ENCODE measurements at regions not wholly inside any gene's neighbourhood (a gene's known extent, or its start where the extent isn't known, plus 50 kb on each side); places are given as distances from the start of the nearest gene placed in this dataset.

DNA sequence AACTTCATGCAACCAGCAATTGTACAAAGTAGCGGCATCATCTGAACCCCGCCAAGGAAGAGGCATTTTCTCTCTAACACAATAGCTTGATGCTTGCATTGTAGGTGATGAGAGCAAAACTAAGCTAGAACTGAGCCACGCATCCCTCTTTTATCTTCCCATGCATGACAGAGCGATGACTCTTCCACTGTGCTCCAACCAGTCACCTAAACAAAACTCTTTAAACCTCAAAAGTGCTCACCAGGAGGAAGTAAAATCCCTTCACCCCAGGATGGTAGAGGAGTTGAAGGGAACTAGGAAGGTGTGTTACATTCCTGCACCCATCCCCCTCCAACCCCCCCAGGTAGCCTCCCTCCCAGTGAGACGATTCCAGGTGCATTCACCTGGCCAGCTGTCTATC is 59.7 kb upstream of the SALL3 start:
- Histone ChIP-seq H3K9me3 (no peaks in the 10 kb centered on the region), H3K27me3 (peaks cover 2% of the 10 kb centered on the region; the same call in 1 of the 2 replicates)
- DNase-seq: no peak

DNA sequence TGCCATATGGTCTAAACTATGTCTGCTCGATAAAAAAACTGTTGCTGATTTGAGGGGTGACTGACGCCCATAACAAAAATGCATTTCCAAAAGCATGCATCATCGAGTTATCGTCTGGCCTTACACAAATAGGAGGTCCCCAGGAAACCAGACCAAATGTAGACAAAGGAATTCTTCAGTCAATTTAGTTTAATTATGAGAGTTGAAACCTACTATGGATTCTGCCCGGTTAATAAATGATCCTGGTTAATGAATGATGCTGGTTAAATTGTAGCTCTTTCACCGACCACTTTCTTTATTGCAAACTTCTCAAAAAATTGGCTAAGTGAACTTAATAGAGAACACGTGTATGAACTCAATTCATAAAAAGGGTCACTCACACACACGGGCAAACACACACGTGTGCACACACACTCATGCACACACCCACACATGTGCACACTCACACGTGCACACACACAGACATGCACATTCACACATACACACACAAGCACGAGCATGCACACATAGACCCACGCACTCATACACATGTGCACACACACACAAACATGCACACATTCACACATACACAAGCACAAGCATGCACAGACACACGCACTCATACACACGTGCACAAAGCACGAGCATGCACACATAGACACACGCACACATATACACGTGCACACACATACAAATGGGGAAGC is 59.0 kb upstream of the SALL3 start:
- H3K27me3 ChIP-seq: no peaks in the 10 kb centered on the region; the same call in 1 of the 2 replicates
- no peak overlapping the region for H3K4me3 ChIP-seq
- DNase-seq: no peak
- no peaks in the 10 kb centered on the region for H3K9me3 ChIP-seq
- no peaks in the 10 kb centered on the region for H3K36me3 ChIP-seq

More for the DNA sequence above, 59.7 kb upstream of the SALL3 start:
- Histone ChIP-seq H3K4me3 (no peak overlapping the region), H3K36me3 (no peaks in the 10 kb centered on the region)

DNA sequence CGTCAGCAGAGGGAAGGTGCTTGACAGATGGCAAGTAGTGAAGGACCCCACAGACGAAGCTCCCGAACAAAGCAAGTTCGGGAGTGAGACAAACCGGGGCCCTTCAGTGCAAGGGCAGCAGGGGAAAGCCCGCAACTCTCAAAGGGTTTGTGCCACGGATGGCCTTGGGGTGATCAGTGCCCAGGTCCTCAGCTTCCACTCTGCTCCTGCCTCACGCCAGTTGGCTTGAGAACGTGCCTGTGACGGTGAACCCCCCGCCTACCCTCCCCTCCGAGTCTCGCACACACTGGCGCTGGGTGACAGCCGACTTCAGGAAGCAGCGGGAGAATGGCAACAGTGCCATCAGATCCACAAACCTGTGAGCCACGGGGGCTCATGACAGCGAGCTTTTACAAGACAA is 56.8 kb upstream of the SALL3 start:
- no peak for DNase-seq
- no peaks in the 10 kb centered on the region for H3K36me3 ChIP-seq
- no peak overlapping the region for H3K4me3 ChIP-seq
- H3K9me3 ChIP-seq: no peaks in the 10 kb centered on the region
- H3K27me3 ChIP-seq: no peaks in the 10 kb centered on the region; the same call in 1 of the 2 replicates

DNA sequence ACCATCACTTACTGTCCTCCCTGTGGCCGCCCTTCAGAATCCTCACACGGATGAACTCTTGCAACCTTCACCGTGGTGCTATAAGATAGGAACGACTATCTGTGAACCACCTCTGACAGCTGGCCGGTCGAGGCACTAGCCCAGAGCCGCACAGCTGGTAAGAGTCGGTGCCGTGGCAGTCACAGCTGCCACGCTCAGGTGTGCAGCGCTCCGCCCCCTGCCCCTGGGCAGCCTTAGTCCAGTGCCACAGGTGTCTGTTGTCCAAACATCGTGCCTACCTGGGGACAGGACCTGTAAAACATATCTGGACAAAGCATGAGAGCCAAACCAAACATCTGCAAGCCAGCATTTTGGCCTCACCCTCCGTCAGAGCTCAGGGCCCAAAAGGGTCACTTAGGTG is 55.3 kb upstream of the SALL3 start:
- Histone ChIP-seq H3K9me3 (no peaks in the 10 kb centered on the region), H3K4me3 (no peak overlapping the region), H3K36me3 (no peaks in the 10 kb centered on the region), H3K27me3 (no peaks in the 10 kb centered on the region; the same call in 1 of the 2 replicates)
- DNase-seq: no peak

DNA sequence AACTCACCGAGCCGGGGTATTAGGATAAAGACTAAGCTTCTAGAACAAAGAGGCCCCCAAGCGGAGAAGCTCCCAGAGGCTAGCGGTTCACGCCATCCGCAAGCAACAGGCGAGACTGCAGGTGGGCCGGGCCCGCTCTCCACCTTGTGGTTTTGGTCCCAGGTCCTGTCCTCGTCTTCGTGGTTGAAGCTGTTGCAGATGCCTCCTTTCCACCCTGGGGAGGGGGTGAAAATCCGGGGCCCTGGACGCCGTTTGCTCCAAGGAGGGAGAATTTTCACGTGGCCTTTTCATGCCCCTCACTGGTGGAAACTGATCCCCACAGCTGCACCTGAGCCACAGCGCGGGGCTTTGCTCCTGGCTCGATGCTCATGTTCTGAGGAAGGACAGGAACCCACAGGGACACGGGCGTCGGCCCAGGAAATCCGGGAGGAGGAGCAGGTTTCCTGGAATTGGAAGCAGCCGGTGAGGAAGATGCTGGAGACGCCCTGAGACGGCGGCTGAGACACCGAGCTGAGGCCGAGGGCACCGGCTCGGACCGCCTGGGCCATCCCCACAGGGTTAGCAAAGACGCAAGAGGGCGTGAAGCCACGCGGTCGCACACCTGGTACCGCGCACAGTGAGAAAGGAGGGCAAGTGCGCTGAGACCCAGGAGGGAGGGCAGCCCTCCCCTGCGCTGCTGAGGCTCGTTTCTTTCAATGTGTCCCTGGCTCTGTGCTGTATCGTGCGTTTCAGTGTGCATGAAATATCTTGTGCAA is 54.7 kb upstream of the SALL3 start:
- Histone ChIP-seq H3K27me3 (no peaks in the 10 kb centered on the region; the same call in 1 of the 2 replicates), H3K36me3 (no peaks in the 10 kb centered on the region), H3K9me3 (no peaks in the 10 kb centered on the region), H3K4me3 (no peak overlapping the region)
- no peak for DNase-seq

DNA sequence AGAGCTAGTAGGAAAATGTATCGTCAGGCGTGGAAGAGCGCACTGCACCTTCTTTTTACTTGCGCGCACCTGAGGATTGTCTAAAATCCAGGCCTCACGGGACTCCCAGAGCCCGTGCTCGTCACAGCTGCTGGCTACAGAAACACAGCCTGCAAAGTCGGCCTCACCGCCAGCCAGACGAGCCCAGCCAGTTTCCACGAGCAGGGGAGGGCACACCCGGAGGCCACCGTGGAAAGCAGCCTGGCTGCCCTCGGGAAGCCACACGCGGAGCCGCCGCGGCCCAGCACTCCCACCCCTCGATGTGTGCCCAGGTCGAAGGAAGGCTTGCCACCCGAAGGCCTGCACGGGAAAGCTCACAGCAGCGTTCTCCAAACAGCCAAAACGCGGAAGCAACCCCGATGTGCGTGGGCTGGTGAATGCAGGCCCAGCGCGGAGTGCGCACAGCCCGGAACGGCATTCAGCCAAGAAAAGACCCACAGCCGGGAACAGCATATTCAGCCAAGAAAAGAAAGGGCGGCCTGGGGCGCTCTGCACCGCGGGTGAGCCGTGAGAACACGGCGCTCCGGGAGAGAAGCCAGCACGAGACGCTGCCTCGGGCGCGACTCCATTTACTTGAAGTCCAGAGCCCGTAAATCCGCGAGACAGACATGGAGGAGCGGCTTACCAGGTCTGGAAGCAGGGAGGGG is 53.9 kb upstream of the SALL3 start:
- Histone ChIP-seq H3K27me3 (no peaks in the 10 kb centered on the region; the same call in 1 of the 2 replicates), H3K9me3 (no peaks in the 10 kb centered on the region), H3K36me3 (no peaks in the 10 kb centered on the region), H3K4me3 (no peak overlapping the region)
- no peak for DNase-seq

DNA sequence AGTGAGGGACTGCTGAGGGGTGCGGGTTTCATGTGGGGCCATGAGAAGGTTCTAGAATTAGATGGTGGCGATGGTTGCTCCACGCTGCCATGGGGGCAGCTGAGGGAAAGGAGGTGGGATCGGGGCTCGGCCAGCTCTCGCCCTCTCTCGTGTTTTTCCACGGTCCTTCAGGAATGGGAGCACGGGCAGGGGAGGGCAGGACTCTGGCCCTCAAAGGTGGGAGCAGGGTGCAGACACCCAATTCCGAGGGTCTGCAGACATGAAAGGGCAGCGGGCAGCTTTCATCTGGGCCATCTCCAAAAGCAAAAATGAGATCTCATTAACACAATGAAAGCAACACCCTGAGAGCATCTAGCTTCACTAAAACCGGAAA is 53.4 kb upstream of the SALL3 start:
- Histone ChIP-seq H3K9me3 (no peaks in the 10 kb centered on the region), H3K27me3 (peaks cover 3% of the 10 kb centered on the region; the same call in 1 of the 2 replicates), H3K36me3 (no peaks in the 10 kb centered on the region), H3K4me3 (no peak overlapping the region)
- DNase-seq: no peak

DNA sequence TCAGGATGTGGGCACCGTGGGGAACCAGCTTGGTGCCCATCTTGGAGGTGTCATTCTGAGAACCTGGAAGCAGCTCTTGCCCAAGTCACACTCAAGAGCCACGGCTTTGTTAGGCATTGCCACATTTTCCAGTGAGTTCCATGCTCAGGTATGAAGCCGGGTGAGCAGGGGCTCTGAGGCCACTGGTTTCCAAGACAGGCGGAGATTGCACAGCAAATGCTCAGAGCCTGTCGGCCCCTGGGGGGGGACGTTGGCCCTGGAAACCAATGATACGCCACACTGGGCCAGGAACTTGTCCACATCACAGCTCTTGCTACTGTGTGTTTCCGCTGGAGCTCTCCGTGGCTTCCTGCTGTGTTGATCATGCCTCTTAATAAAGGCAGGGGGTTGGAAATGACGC is 52.5 kb upstream of the SALL3 start:
- Histone ChIP-seq H3K36me3 (no peaks in the 10 kb centered on the region), H3K4me3 (no peak overlapping the region), H3K9me3 (no peaks in the 10 kb centered on the region), H3K27me3 (peaks cover 3% of the 10 kb centered on the region; the same call in 1 of the 2 replicates)
- DNase-seq: no peak

DNA sequence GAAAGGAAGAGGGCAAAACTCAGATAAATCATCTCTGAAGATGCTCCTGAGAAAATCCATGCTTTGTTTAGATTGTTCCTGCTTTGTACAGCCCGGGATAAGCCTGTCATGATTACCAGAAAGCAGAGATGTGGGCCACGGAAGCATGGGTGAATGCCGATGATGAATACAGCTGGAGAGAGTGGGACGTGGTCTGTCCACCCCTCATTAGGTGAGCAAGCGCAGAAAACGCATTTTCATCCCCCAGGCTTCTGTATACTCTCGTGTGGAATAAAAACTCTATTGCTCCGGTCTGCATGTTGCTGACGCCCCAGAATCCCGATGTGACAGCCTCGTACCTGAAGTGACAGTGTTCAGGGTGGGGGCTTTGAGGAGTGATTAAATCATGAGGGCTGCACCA is 52.0 kb upstream of the SALL3 start:
- no peak for DNase-seq
- no peaks in the 10 kb centered on the region for H3K9me3 ChIP-seq
- H3K36me3 ChIP-seq: no peaks in the 10 kb centered on the region
- H3K4me3 ChIP-seq: no peak overlapping the region
- H3K27me3 ChIP-seq: peaks cover 3% of the 10 kb centered on the region; the same call in 1 of the 2 replicates

DNA sequence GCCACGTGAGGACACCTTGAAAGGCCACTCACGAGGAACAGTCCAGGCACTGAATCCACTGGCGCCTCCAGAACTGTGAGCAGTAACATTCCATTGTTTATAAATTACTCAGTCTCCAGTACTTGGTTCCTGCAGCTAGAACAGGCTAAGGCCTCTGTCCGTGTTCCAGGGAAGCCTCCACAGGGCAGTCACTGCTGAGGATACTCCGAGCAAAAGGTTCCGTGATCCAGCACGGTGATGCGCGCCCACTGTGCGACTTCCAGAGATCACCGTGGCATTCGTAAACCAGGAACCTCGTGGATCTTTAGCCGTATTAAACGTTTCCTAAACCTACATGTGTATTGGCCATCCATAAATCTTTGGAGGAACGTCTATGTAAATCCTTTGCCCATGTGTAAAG is 51.5 kb upstream of the SALL3 start:
- H3K27me3 ChIP-seq: peaks cover 3% of the 10 kb centered on the region; the same call in 1 of the 2 replicates
- DNase-seq: no peak
- H3K4me3 ChIP-seq: no peak overlapping the region
- H3K36me3 ChIP-seq: no peaks in the 10 kb centered on the region
- no peaks in the 10 kb centered on the region for H3K9me3 ChIP-seq

DNA sequence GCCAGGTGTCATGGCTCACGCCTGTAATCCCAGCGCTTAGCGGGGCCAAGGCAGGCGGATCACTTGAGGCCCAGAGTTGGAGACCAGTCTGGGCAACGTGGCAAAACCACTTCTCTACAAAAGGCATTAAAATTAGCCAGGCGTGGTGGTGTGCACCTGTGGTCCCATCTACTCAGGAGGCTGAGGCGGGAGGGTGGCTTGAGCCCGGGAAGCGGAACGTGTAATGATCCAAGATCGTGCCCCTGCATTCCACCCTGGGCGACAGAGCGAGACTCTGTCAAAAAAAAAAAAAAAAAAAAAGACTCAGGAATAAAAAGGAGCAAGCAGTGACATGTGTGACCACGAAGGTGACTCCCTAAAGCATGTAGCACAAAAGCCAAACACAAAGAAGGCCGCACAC is 50.1 kb upstream of the SALL3 start:
- Histone ChIP-seq H3K9me3 (no peaks in the 10 kb centered on the region), H3K27me3 (0 out of 2 replicates have a peak, but pooled peaks cover 3% of the 10 kb centered on the region), H3K4me3 (no peak overlapping the region), H3K36me3 (no peaks in the 10 kb centered on the region)
- DNase-seq: no peak
